Esophagus muscularis mucosa (tissue), 4 donors: ENCODE measurements at regions not wholly inside any gene's neighbourhood (a gene's known extent, or its start where the extent isn't known, plus 50 kb on each side); places are given as distances from the start of the nearest gene placed in this dataset.
"Not testable (repeated sequence)": the region's sequence is repeated elsewhere in the genome, so short reads cannot be mapped to it uniquely, and the experiment has no call there.

ENCODE experiments used
- DNase-seq: peaks from one replicate; pipeline ENCODE4 v3.0.0-alpha.2; 2017; ENCODE audit errors: extremely low spot score
- H3K27ac ChIP-seq, 4 donors: fragments of 200-600 bp; sonication (generic); replicated peaks in 1 of 4; 1 replicate in 3 of 4; 2 replicates in 1 of 4; pipeline ENCODE4 v1.5.1; 2016 to 2019; ENCODE audit warnings: mild to moderate bottlenecking in 1 of 4
- H3K27me3 ChIP-seq, 4 donors: fragments of 200-600 bp; sonication (generic); one replicate each; pipeline versions ENCODE4 v1.5.1 to v1.6.0; 2016 to 2019
- H3K36me3 ChIP-seq, 4 donors: fragments of 200-600 bp; sonication (generic); one replicate each; pipeline ENCODE4 v1.5.1; 2016 to 2019
- H3K4me1 ChIP-seq, 4 donors: fragments of 200-600 bp; sonication (generic); one replicate each; pipeline ENCODE4 v1.5.1; 2016 to 2019
- H3K4me3 ChIP-seq, 4 donors: fragments of 200-600 bp; sonication (generic); 1 replicate in 2 of 4; 2 replicates in 2 of 4; pipeline ENCODE4 v1.5.1; 2016 to 2019; ENCODE audit warnings: mild to moderate bottlenecking in 4 of 4, moderate library complexity in 1 of 4
- H3K9me3 ChIP-seq, 4 donors: fragments of 200-600 bp; sonication (generic); 1 replicate in 3 of 4; 2 replicates in 1 of 4; pipeline ENCODE4 v1.5.1; 2016 to 2019
- EP300 ChIP-seq: sonication (generic); formaldehyde crosslinking; IDR thresholded peaks from one replicate; pipeline ENCODE4 v1.6.1; 2017; ENCODE audit warnings: antibody characterized with exemption
- POLR2A ChIP-seq: fragments of 450-650 bp; IDR thresholded peaks from one replicate; pipeline ENCODE4 v1.6.1; 2017; ENCODE audit warnings: antibody characterized with exemption, moderate library complexity, mild to moderate bottlenecking, low read depth
- POLR2AphosphoS5 ChIP-seq, 2 donors: sonication (generic); formaldehyde crosslinking; IDR thresholded peaks; one replicate each; pipeline ENCODE4 v1.6.1; 2017; ENCODE audit warnings: antibody characterized with exemption in 2 of 2
- WGBS: methylation state at CpG from one replicate; pipeline ENCODE4 v1.1.5; 2018; 5-methylcytosine and 5-hydroxymethylcytosine counted together
- intact Hi-C: fragments of 100-400 bp; cut with DNase I; formaldehyde crosslinking; loops from one replicate; pipeline ENCODE4 v1.15.1; 2023
- TF ChIP-seq, protein P1 (sequence below), 3 experiments: fragments of 200-600 bp in 2 of 3; fragments of 450-650 bp in 1 of 3; sonication (generic) in 2 of 3; IDR thresholded peaks; one replicate each; pipeline ENCODE4 v1.5.1; 2017 to 2019; ENCODE audit warnings: antibody characterized with exemption in 3 of 3, mild to moderate bottlenecking in 2 of 3, moderate library complexity in 1 of 3

DNA sequence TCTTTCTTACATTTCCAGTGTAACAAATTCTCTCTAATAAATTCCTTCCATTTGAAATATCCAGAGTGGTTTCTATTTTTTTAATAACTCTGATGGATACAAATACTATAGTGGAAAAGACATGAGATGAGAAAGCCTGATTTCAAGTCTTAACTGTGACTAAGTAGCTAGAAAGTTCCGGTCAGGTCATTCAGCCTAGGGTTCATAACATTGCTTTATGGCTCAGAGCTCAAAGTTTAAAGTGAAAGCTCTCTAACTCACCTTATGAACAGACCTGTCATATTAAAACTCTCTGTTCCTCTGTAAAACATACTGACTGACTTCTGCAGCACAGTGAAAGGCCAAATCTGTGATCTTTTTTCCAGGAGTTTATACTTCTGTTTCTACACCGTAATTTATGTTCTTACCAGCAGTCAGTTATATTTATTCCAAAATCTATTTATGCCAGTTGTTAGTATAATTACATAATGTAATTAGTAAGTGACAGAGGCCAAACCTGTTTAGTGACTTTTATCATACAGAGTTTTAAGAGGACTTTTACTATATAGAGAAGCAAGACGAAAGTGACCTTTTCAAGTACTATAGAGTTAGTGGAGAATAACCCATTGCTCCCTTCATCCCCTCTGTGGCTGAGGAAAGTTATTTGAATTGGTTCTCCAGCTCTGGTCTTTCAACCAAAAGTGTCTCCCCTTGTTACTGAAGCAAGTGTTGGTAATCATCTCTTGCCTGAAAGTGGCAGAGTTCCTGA is 118.8 kb upstream of the PDE1A start:
- Histone ChIP-seq H3K9me3 (no peaks in the 10 kb centered on the region), H3K27ac (peak overlapping the region in 1 of 4 donors; percentile 5), H3K27me3 (no peaks in the 10 kb centered on the region), H3K4me1 (peaks cover 0 to 8% (median 0%) of the 10 kb centered on the region in 4 donors), H3K4me3 (no peak overlapping the region), H3K36me3 (no peaks in the 10 kb centered on the region)
- intact Hi-C loops = no loop called here
- WGBS = 77% methylated on average over 3 of the region's 3 CpGs
- TF ChIP-seq, protein P1, sequence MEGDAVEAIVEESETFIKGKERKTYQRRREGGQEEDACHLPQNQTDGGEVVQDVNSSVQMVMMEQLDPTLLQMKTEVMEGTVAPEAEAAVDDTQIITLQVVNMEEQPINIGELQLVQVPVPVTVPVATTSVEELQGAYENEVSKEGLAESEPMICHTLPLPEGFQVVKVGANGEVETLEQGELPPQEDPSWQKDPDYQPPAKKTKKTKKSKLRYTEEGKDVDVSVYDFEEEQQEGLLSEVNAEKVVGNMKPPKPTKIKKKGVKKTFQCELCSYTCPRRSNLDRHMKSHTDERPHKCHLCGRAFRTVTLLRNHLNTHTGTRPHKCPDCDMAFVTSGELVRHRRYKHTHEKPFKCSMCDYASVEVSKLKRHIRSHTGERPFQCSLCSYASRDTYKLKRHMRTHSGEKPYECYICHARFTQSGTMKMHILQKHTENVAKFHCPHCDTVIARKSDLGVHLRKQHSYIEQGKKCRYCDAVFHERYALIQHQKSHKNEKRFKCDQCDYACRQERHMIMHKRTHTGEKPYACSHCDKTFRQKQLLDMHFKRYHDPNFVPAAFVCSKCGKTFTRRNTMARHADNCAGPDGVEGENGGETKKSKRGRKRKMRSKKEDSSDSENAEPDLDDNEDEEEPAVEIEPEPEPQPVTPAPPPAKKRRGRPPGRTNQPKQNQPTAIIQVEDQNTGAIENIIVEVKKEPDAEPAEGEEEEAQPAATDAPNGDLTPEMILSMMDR (IDR thresholded peaks at IDR 0.05) = no peak
- TF ChIP-seq POLR2A (no peak), POLR2AphosphoS5 (IDR thresholded peaks at IDR 0.05) (no peak), EP300 (no peak)
- no peak for DNase-seq

DNA sequence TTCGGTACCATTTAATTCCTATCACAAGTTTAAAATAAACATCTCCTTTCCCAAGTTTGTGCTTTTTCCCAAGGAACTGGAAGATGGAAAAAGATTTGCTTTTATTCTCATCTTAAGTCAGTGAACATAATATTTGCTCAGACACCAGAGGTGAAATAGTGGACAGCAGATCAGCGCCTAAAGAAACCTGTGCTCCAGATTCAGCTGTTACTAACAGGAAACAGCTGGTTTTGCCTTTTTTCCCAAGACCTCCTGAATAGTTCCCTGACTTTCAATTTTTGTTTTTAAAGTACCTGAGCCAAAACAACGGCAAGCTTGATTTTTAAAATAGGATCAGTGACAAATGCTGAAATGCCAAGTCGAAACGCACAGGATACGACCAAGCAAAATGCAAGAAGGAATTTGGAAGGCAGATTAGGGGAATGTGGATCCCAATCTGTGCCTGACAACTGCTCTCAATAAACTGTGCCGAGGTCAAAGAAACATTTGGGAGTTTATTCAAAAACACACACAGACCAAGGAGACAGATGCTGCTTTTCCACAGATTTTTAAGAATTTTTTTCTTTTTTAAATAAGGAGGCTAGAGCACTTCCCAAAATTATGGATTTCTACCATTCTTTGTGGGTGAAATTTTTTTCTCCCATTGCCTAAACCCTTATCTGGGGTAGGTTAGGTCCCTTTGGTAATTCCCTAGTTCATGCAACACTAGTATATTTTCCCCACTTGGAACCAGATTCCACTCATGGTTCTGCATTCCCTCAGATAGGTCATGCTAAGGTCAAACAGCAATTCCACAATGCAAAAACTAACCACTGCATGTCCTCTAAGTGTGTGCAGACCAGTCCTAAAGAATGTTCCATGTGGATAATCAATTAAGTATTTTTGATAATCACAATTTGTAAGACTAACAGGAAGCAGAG is 121.5 kb upstream of the PDE1A start:
- Histone ChIP-seq H3K27ac (peak overlapping the region; percentile 10 to 46 (median 17)), H3K27me3 (no peaks in the 10 kb centered on the region), H3K4me3 (peak overlapping the region in 2 of 4 donors; percentile 2 to 27), H3K9me3 (no peaks in the 10 kb centered on the region), H3K36me3 (no peaks in the 10 kb centered on the region), H3K4me1 (peaks cover 0 to 8% (median 0%) of the 10 kb centered on the region in 4 donors)
- no peak for DNase-seq
- TF ChIP-seq POLR2A = no peak
- TF ChIP-seq EP300 = no peak
- TF ChIP-seq POLR2AphosphoS5 (IDR thresholded peaks at IDR 0.05) = no peak
- TF ChIP-seq, protein P1 (IDR thresholded peaks at IDR 0.05) = no peak
- 61% methylated on average over 7 of the region's 7 CpGs for WGBS
- intact Hi-C loops = no loop called here

DNA sequence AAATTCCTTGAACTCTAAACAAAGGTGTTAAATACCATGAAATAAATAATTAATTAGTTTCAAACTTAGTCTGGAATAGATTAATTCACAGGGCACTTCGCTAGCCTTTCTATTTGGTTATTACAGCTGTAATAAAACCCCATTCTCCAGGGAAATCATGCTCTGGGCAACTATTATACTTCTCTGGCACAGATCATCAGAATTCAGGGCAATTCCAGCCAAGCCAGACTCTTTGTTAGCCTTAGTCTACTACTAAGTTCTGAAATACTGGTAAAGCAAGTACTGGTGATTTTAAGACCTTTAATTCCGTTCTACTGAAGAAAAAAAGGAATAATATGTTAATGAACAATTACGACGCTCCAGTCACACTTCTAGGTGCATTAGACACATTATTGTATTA is 123.4 kb upstream of the PDE1A start:
- Histone ChIP-seq H3K27ac (no peak overlapping the region), H3K4me3 (no peak overlapping the region), H3K27me3 (no peaks in the 10 kb centered on the region), H3K4me1 (peaks cover 0 to 8% (median 0%) of the 10 kb centered on the region in 4 donors), H3K36me3 (no peaks in the 10 kb centered on the region), H3K9me3 (no peaks in the 10 kb centered on the region)
- no peak for TF ChIP-seq POLR2A
- no peak for TF ChIP-seq POLR2AphosphoS5 (IDR thresholded peaks at IDR 0.05)
- TF ChIP-seq, protein P1 (IDR thresholded peaks at IDR 0.05) = no peak
- no peak for TF ChIP-seq EP300
- intact Hi-C loops = no loop called here
- DNase-seq = no peak
- WGBS = 92% methylated on average over 4 of the region's 4 CpGs

DNA sequence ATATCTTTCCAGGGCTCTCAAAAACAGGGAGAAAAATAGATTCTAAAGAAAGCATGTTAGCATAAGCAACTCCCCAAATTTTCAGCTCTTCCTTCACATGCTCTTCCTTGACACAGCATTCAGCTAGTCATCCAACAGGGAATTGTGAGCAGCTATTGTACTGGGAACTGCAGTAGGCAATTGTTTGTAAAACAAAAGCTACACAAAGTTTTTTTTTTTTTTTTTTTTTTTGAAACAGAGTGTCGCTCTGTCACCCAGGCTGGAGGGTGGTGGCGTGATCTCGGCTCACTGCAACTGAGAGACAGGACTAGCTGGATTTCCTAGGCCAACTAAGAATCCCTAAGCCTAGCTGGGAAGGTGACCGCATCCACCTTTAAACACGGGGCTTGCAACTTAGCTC is 125.4 kb upstream of the PDE1A start:
- H3K27me3 ChIP-seq, H3K9me3 ChIP-seq, H3K4me3 ChIP-seq, DNase-seq, H3K27ac ChIP-seq, intact Hi-C loops, H3K36me3 ChIP-seq, H3K4me1 ChIP-seq: not testable (repeated sequence)
- WGBS = 89% methylated on average over 5 of the region's 5 CpGs

DNA sequence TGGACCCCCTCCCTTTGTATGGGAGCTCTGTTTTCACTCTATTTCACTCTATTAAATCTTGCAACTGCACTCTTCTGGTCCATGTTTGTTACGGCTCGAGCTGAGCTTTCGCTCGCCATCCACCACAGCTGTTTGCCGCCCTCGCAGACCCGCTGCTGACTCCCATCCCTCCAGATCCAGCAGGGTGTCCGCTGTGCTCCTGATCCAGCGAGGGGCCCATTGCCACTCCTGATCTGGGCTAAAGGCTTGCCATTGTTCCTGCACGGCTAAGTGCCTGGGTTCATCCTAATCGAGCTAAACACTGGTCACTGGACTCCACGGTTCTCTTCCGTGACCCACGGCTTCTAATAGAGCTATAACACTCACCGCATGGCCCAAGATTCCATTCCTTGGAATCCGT is 125.9 kb upstream of the PDE1A start:
- DNase-seq, intact Hi-C loops: not testable (repeated sequence)

More for the DNA sequence above, 125.9 kb upstream of the PDE1A start:
- H3K9me3 ChIP-seq, H3K4me1 ChIP-seq, H3K27me3 ChIP-seq, H3K27ac ChIP-seq, H3K36me3 ChIP-seq, H3K4me3 ChIP-seq: not testable (repeated sequence)
- 97% methylated on average over 16 of the region's 16 CpGs for WGBS
